B cell (primary cell): ENCODE measurements at regions not wholly inside any gene's neighbourhood (a gene's known extent, or its start where the extent isn't known, plus 50 kb on each side); places are given as distances from the start of the nearest gene placed in this dataset.

Experiments used
- EZH2 ChIP-seq: IDR thresholded peaks from 2 replicates; pipeline ENCODE4 v1.6.1; 2012; ENCODE audit warnings: borderline replicate concordance, low read depth, mild to moderate bottlenecking, moderate library complexity, low read length; ENCODE audit not compliant: insufficient read depth, poor library complexity, severe bottlenecking
- TF ChIP-seq, protein P1 (sequence below): fragments of 200-600 bp; IDR thresholded peaks from one replicate; pipeline ENCODE4 v1.8.0; 2022; ENCODE audit warnings: antibody characterized with exemption, mild to moderate bottlenecking

- TF ChIP-seq, protein P1, sequence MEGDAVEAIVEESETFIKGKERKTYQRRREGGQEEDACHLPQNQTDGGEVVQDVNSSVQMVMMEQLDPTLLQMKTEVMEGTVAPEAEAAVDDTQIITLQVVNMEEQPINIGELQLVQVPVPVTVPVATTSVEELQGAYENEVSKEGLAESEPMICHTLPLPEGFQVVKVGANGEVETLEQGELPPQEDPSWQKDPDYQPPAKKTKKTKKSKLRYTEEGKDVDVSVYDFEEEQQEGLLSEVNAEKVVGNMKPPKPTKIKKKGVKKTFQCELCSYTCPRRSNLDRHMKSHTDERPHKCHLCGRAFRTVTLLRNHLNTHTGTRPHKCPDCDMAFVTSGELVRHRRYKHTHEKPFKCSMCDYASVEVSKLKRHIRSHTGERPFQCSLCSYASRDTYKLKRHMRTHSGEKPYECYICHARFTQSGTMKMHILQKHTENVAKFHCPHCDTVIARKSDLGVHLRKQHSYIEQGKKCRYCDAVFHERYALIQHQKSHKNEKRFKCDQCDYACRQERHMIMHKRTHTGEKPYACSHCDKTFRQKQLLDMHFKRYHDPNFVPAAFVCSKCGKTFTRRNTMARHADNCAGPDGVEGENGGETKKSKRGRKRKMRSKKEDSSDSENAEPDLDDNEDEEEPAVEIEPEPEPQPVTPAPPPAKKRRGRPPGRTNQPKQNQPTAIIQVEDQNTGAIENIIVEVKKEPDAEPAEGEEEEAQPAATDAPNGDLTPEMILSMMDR: no peak
- TF ChIP-seq EZH2: no peak
These were observed 606.8 kb downstream of the SLCO4C1 start for GRCh38 chr5:101689306-101689705.
